Mesenchymal stem cell (in vitro differentiated cells and primary cell): ENCODE measurements at regions not wholly inside any gene's neighbourhood (a gene's known extent, or its start where the extent isn't known, plus 50 kb on each side); places are given as distances from the start of the nearest gene placed in this dataset.

Source experiments
- DNase-seq: peaks from one replicate; pipeline ENCODE4 v3.0.0-alpha.2; 2013
- H2AFZ ChIP-seq: one replicate; pipeline ENCODE4 v1.6.1; 2013; ENCODE audit warnings: low read depth, mild to moderate bottlenecking, control low read depth, inconsistent platforms, low read length, moderate library complexity
- H2AK5ac ChIP-seq: 2 replicates; pipeline ENCODE4 v1.6.1; 2013; ENCODE audit warnings: low read length, moderate library complexity, mild to moderate bottlenecking, inconsistent platforms; ENCODE audit not compliant: severe bottlenecking
- H2BK120ac ChIP-seq: one replicate; pipeline ENCODE4 v1.6.1; 2013; ENCODE audit warnings: low read depth, mild to moderate bottlenecking, inconsistent platforms, low read length, moderate library complexity
- H2BK12ac ChIP-seq, 2 experiments: one replicate each; pipeline ENCODE4 v1.6.1; 2013; ENCODE audit warnings: inconsistent platforms in 2 of 2, low read length in 2 of 2, mild to moderate bottlenecking in 2 of 2, moderate library complexity in 2 of 2, control low read depth in 1 of 2
- H2BK15ac ChIP-seq: one replicate; pipeline ENCODE4 v1.6.1; 2013; ENCODE audit warnings: mild to moderate bottlenecking, low read depth, inconsistent platforms; ENCODE audit not compliant: poor library complexity, severe bottlenecking
- H2BK5ac ChIP-seq: 2 replicates; pipeline ENCODE4 v1.6.1; 2013; ENCODE audit warnings: low read depth, mild to moderate bottlenecking, low read length, control low read depth, inconsistent platforms; ENCODE audit not compliant: poor library complexity, severe bottlenecking
- H3K14ac ChIP-seq, 2 experiments: one replicate each; pipeline ENCODE4 v1.6.1; 2013; ENCODE audit warnings: inconsistent platforms in 2 of 2, low read length in 2 of 2, control low read depth in 1 of 2, mild to moderate bottlenecking in 1 of 2, moderate library complexity in 1 of 2
- H3K18ac ChIP-seq, 2 experiments: one replicate each; pipeline ENCODE4 v1.6.1; 2013; ENCODE audit warnings: inconsistent platforms in 2 of 2, low read length in 2 of 2, control low read depth in 1 of 2, low read depth in 1 of 2, mild to moderate bottlenecking in 1 of 2
- H3K23ac ChIP-seq, 2 experiments: one replicate each; pipeline ENCODE4 v1.6.1; 2013; ENCODE audit warnings: inconsistent platforms in 2 of 2, low read length in 2 of 2, mild to moderate bottlenecking in 2 of 2, moderate library complexity in 2 of 2, control low read depth in 1 of 2
- H3K27ac ChIP-seq: 2 replicates; pipeline ENCODE4 v1.5.1; 2013; ENCODE audit warnings: mild to moderate bottlenecking, moderate library complexity, low read length, control low read depth, inconsistent platforms; ENCODE audit not compliant: poor library complexity, severe bottlenecking
- H3K27me3 ChIP-seq, 2 experiments: 2 replicates each; pipeline versions ENCODE4 v1.6.1 to v1.7.0; 2013; ENCODE audit warnings: low read length in 2 of 2, mild to moderate bottlenecking in 2 of 2, moderate library complexity in 2 of 2, control low read depth in 1 of 2, inconsistent platforms in 1 of 2; ENCODE audit not compliant: control insufficient read depth in 1 of 2, insufficient read depth in 1 of 2
- H3K36me3 ChIP-seq, 2 experiments: 2 replicates each; pipeline versions ENCODE4 v1.6.1 to v1.7.0; 2013; ENCODE audit warnings: low read length in 2 of 2, control low read depth in 1 of 2, inconsistent platforms in 1 of 2, low read depth in 1 of 2, mild to moderate bottlenecking in 1 of 2; ENCODE audit not compliant: insufficient read depth in 2 of 2, control insufficient read depth in 1 of 2
- H3K4ac ChIP-seq, 2 experiments: one replicate each; pipeline ENCODE4 v1.6.1; 2013; ENCODE audit warnings: inconsistent platforms in 2 of 2, low read length in 2 of 2, mild to moderate bottlenecking in 2 of 2, moderate library complexity in 2 of 2, control low read depth in 1 of 2, low read depth in 1 of 2
- H3K4me1 ChIP-seq: 2 replicates; pipeline ENCODE4 v1.6.1; 2013; ENCODE audit warnings: low read depth, low read length, control low read depth; ENCODE audit not compliant: control insufficient read depth, insufficient read depth
- H3K4me2 ChIP-seq: 2 replicates; pipeline ENCODE4 v1.6.1; 2013; ENCODE audit warnings: low read length, mild to moderate bottlenecking, inconsistent platforms; ENCODE audit not compliant: poor library complexity, severe bottlenecking
- H3K4me3 ChIP-seq, 2 experiments: 2 replicates each; pipeline versions ENCODE4 v1.5.1 to v1.7.0; 2013; ENCODE audit warnings: low read length in 2 of 2, mild to moderate bottlenecking in 2 of 2, control low read depth in 1 of 2, low read depth in 1 of 2; ENCODE audit not compliant: insufficient read depth in 1 of 2
- H3K79me1 ChIP-seq: replicated peaks from 2 replicates; pipeline ENCODE4 v1.6.1; 2013; ENCODE audit warnings: mild to moderate bottlenecking, control low read depth, low read length, inconsistent platforms; ENCODE audit not compliant: poor library complexity, severe bottlenecking
- H3K9ac ChIP-seq: 2 replicates; pipeline ENCODE4 v1.7.0; 2013; ENCODE audit warnings: mild to moderate bottlenecking, low read length, moderate library complexity
- H3K9me3 ChIP-seq: 2 replicates; pipeline ENCODE4 v1.7.0; 2013; ENCODE audit warnings: mild to moderate bottlenecking, low read length; ENCODE audit not compliant: control insufficient read depth
- H4K8ac ChIP-seq: one replicate; pipeline ENCODE4 v1.6.1; 2013; ENCODE audit warnings: inconsistent platforms, mild to moderate bottlenecking, low read length, moderate library complexity
- H4K91ac ChIP-seq: one replicate; pipeline ENCODE4 v1.6.1; 2013; ENCODE audit warnings: mild to moderate bottlenecking, low read length, inconsistent platforms
- WGBS: methylation state at CpG from one replicate; pipeline ENCODE4 v1.1.7; 2013; ENCODE audit warnings: mixed read lengths; 5-methylcytosine and 5-hydroxymethylcytosine counted together

- Histone ChIP-seq H3K27me3 (peaks cover 3 to 6% of the 10 kb centered on the region in 2 experiments), H3K18ac (no peak overlapping the region), H2AK5ac (no peak overlapping the region), H3K14ac (no peak overlapping the region), H2BK12ac (no peak overlapping the region), H3K36me3 (no peaks in the 10 kb centered on the region), H3K4me1 (peaks cover 7% of the 10 kb centered on the region), H2BK15ac (no peak overlapping the region), H3K79me1 (no peaks in the 10 kb centered on the region), H3K4me2 (no peak overlapping the region), H2BK120ac (no peak overlapping the region), H3K27ac (no peak overlapping the region), H4K91ac (no peak overlapping the region), H4K8ac (no peak overlapping the region), H3K23ac (no peak overlapping the region), H3K9me3 (no peaks in the 10 kb centered on the region), H2BK5ac (no peak overlapping the region), H3K9ac (no peak overlapping the region), H2AFZ (no peak overlapping the region), H3K4ac (no peak overlapping the region), H3K4me3 (no peak overlapping the region)
- WGBS: 100% methylated on average over 1 of the region's 1 CpG
- DNase-seq: no peak
Observed at GRCh38 chr13:99835442-99835841, 136.1 kb downstream of the ZIC5 start.

GRCh38 chr13:99834246-99834645, 137.3 kb downstream of the ZIC5 start:
- no peak overlapping the region for H3K18ac ChIP-seq
- H3K27me3 ChIP-seq: peaks cover 3 to 12% of the 10 kb centered on the region in 2 experiments
- H2BK12ac ChIP-seq: no peak overlapping the region
- H3K9me3 ChIP-seq: no peaks in the 10 kb centered on the region
- H3K14ac ChIP-seq: no peak overlapping the region
- no peak overlapping the region for H4K91ac ChIP-seq
- peaks cover 7% of the 10 kb centered on the region for H3K4me1 ChIP-seq
- 62% methylated on average over 2 of the region's 3 CpGs for WGBS
- no peak overlapping the region for H2AFZ ChIP-seq
- H3K23ac ChIP-seq: no peak overlapping the region
- no peak overlapping the region for H4K8ac ChIP-seq
- no peak overlapping the region for H3K4me2 ChIP-seq
- DNase-seq: no peak
- H2BK120ac ChIP-seq: no peak overlapping the region
- no peak overlapping the region for H3K4me3 ChIP-seq
- H3K27ac ChIP-seq: no peak overlapping the region
- no peak overlapping the region for H2BK15ac ChIP-seq
- H3K79me1 ChIP-seq: no peaks in the 10 kb centered on the region
- no peaks in the 10 kb centered on the region for H3K36me3 ChIP-seq
- no peak overlapping the region for H3K9ac ChIP-seq
- H3K4ac ChIP-seq: no peak overlapping the region
- H2AK5ac ChIP-seq: no peak overlapping the region
- H2BK5ac ChIP-seq: no peak overlapping the region

DNA sequence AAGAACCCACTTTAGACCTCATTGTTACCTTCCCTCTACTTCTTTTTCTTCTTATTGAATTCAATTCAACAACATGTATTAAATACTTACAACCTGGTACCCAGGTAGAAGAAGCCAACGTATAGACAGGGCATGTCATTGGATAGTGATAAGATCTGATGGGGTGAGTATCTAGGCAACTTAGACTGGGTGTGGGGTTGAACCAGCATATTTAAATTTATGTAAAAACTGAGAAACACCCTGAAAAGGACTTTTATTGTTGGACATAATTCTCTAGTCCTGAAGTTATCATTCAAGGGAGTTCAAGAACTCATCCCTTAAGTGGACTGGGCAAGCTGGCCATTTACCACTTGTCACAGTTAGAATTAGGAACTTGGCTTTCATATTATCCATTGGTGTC, 139.2 kb downstream of the ZIC5 start:
- peaks cover 7% of the 10 kb centered on the region for H3K4me1 ChIP-seq
- H4K8ac ChIP-seq: no peak overlapping the region
- H3K23ac ChIP-seq: no peak overlapping the region
- H2BK15ac ChIP-seq: no peak overlapping the region
- H3K18ac ChIP-seq: no peak overlapping the region
- 67% methylated on average over 1 of the region's 1 CpG for WGBS
- no peaks in the 10 kb centered on the region for H3K79me1 ChIP-seq
- no peak for DNase-seq
- no peak overlapping the region for H2BK12ac ChIP-seq
- no peak overlapping the region for H2BK120ac ChIP-seq
- H3K4me2 ChIP-seq: no peak overlapping the region
- H3K9me3 ChIP-seq: no peaks in the 10 kb centered on the region
- H2AK5ac ChIP-seq: no peak overlapping the region
- no peak overlapping the region for H3K14ac ChIP-seq
- H4K91ac ChIP-seq: no peak overlapping the region
- H3K4me3 ChIP-seq: no peak overlapping the region
- no peak overlapping the region for H3K4ac ChIP-seq
- H2AFZ ChIP-seq: no peak overlapping the region
- no peak overlapping the region for H3K9ac ChIP-seq
- no peak overlapping the region for H3K27ac ChIP-seq
- H3K27me3 ChIP-seq: peaks cover 8 to 12% of the 10 kb centered on the region in 2 experiments
- H3K36me3 ChIP-seq: no peaks in the 10 kb centered on the region
- no peak overlapping the region for H2BK5ac ChIP-seq

DNA sequence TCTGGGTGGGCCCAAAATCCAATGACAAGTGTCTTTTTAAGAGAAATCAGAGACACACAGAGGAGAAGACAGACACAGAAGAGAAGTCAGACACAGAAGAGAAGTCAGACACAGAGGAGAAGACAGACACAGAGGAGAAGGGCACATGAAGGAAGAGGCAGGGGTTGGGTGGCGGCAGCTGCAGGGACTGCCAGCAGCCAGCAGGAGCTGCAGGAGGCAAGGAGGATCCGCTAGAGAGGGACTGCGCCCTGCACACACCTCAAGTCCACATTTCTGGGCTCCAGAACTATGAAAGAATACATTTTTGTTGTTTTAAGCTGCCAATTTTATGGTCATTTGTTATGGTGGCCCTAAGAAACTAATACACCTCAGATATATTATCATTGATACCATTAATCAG, 140.6 kb downstream of the ZIC5 start:
- Histone ChIP-seq H3K14ac (no peak overlapping the region), H2BK15ac (no peak overlapping the region), H3K36me3 (no peaks in the 10 kb centered on the region), H4K91ac (no peak overlapping the region), H3K4ac (no peak overlapping the region), H3K23ac (no peak overlapping the region), H3K79me1 (no peaks in the 10 kb centered on the region), H3K4me1 (peaks cover 9% of the 10 kb centered on the region), H3K9me3 (no peaks in the 10 kb centered on the region), H4K8ac (no peak overlapping the region), H3K18ac (no peak overlapping the region), H3K4me3 (no peak overlapping the region), H3K9ac (no peak overlapping the region), H2AK5ac (no peak overlapping the region), H3K27ac (no peak overlapping the region), H2BK12ac (no peak overlapping the region), H2BK5ac (no peak overlapping the region), H3K27me3 (peaks cover 8 to 12% of the 10 kb centered on the region in 2 experiments), H2BK120ac (no peak overlapping the region), H2AFZ (no peak overlapping the region), H3K4me2 (no peak overlapping the region)
- WGBS: 91% methylated on average over 1 of the region's 3 CpGs
- DNase-seq: no peak
